C4-2B (cell line): ENCODE measurements at regions not wholly inside any gene's neighbourhood (a gene's known extent, or its start where the extent isn't known, plus 50 kb on each side); places are given as distances from the start of the nearest gene placed in this dataset.
A peak's percentile ranks its signal among the peaks of the same experiment; 100 is the strongest.

Source experiments
- H3K27ac ChIP-seq: fragments of 450-650 bp; 2 replicates; pipeline ENCODE4 v1.5.1; 2017
- ZFX ChIP-seq: fragments of 450-650 bp; IDR thresholded peaks from 2 replicates; pipeline ENCODE4 v1.6.1; 2017
- TF ChIP-seq, protein P1 (sequence below): fragments of 450-650 bp; conservative IDR thresholded peaks from 2 replicates; pipeline ENCODE4 v1.5.1; 2017; ENCODE audit warnings: mild to moderate bottlenecking

DNA sequence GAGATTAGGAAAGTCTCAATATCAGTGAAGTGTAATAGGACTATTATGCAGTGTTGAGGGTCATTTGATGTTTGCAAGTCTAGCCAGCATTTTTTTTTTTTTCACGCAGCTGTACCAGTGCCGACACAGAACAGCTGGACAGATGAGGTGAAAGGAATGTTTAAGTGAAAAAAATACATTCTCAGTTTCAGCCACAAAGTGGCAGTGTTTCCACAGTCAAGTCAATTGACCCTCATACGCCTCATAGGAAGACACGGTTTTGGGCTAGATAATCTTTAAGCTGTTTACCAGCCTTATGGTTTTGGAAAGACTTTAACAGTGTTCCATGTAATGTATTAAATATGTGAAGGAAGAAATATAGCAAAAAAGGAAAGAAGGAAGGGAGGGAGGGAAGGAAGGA is 349.9 kb upstream of the ANO3 start:
- H3K27ac ChIP-seq = no peak overlapping the region
- no peak for TF ChIP-seq ZFX
- TF ChIP-seq, protein P1, sequence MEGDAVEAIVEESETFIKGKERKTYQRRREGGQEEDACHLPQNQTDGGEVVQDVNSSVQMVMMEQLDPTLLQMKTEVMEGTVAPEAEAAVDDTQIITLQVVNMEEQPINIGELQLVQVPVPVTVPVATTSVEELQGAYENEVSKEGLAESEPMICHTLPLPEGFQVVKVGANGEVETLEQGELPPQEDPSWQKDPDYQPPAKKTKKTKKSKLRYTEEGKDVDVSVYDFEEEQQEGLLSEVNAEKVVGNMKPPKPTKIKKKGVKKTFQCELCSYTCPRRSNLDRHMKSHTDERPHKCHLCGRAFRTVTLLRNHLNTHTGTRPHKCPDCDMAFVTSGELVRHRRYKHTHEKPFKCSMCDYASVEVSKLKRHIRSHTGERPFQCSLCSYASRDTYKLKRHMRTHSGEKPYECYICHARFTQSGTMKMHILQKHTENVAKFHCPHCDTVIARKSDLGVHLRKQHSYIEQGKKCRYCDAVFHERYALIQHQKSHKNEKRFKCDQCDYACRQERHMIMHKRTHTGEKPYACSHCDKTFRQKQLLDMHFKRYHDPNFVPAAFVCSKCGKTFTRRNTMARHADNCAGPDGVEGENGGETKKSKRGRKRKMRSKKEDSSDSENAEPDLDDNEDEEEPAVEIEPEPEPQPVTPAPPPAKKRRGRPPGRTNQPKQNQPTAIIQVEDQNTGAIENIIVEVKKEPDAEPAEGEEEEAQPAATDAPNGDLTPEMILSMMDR = peak; percentile 79

DNA sequence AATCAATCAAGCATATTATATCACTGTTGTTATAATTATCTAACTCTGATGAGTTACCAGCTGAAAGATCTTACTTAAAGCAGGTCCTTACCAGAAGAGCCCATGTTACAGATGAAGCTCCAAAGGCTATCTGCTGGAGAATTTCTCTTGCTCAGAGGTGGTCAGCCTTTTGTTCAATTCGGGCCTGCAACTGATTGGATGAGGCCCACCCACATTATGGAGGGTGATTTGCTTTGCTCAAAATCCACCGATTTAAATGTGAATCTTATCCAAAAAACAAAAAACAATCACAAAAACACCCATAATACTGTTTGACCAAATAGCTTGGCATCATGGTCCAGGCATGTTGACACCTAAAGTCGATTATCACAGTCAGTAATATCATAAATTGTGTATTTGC is 348.6 kb upstream of the ANO3 start:
- no peak overlapping the region; the same call in 1 of the 2 replicates for H3K27ac ChIP-seq
- TF ChIP-seq ZFX = no peak
- TF ChIP-seq, protein P1 = no peak

DNA sequence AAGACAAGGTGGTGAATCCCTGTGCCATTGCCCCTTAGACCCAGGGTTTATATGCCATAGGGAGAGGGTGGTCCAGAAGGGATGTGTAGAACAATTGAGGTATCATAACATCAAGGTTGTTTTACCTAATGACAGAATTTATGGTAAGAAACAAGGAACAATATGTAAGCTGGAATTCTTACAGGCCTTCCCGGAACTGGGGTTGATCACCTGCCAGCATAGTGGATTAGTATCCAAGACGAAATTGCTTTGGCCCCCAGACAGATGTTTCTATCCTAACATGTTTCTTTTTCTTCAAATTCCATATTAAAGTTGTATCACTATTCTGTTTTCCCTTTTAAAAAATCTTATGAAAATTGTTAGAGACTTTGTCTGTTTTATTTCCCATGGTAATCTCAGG is 343.8 kb upstream of the ANO3 start:
- TF ChIP-seq, protein P1 = no peak
- no peak for TF ChIP-seq ZFX
- peak overlapping the region; percentile 78; the same call in 1 of the 2 replicates for H3K27ac ChIP-seq

DNA sequence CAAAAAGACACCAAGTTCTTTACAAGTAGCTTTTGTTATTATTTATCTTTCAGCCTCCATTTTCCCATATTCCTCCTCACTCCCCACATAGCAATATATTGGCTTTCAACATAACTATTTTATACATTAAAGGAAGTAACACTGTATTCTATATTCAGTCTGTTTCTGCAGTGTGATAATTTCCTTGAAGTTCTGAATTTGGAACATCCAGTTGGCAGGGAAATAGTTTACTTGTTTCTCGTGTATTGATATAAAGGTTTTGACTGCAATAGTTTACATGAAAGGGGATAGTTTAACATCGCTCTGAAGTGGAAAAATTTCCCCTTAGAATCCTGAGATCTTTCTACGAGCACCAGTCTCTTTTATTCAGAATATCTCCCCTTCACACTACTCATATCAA is 341.5 kb upstream of the ANO3 start:
- H3K27ac ChIP-seq = no peak overlapping the region
- TF ChIP-seq, protein P1 = no peak
- no peak for TF ChIP-seq ZFX

DNA sequence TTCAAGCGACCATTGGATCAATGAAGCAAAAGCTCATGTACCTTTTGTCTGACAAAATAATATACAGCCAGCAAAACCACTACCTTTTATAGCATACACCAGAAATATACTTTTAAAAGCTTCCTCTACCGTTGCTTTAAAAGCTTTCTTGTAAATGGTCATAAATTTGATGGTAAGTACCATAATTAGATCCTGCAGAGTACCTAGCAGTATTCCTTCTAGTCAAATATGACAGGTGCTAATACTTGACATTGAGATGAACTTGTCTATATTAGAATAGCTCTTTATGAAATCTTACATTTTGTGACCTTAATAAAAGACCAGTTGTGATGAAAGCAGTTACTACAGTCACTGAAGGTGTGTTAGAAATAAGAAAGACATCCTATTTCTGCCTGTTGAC is 340.5 kb upstream of the ANO3 start:
- no peak for TF ChIP-seq ZFX
- TF ChIP-seq, protein P1 = no peak
- H3K27ac ChIP-seq = no peak overlapping the region

DNA sequence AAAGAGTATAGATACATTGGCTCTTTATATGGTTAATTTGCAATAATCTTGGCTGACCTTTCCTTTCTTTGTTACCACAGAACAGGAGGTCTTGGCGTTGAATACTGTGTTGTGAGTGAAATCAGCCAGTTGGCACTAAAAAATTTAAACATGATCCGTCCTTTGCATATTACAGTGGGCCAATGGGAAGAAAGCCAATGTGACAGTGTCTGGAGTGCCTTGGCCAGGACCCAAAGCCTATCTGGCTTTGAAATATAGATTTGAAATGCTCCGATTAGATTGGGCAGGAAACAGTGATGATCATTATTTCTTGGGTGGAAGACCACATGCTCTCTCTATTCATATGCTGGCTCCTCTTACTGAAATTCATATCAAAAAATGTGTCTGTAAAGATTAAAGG is 339.6 kb upstream of the ANO3 start:
- no peak overlapping the region; the same call in 1 of the 2 replicates for H3K27ac ChIP-seq
- TF ChIP-seq, protein P1 = no peak
- TF ChIP-seq ZFX = no peak

DNA sequence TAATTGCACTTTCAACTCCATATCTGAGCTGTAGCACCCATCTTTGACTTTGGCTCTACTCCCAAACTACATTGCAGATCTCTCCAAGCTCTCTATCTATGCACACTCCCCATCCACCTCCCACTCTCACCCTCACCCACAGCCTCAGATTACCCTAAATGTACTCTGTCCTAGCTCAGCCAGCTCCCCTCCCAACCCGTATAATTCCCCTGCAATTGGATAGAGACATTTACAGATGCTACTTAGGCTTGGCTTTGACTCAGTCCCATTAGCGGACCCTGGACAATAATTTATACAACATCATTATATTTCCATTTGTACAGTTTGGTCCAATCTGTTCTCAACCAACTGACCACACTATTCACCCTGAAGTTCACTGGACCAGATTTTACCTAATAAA is 338.9 kb upstream of the ANO3 start:
- TF ChIP-seq, protein P1 = no peak
- TF ChIP-seq ZFX = no peak
- H3K27ac ChIP-seq = peak overlapping the region; percentile 48; the same call in 1 of the 2 replicates
